ENCODE measurements at regions not wholly inside any gene's neighbourhood (a gene's known extent, or its start where the extent isn't known, plus 50 kb on each side); places are given as distances from the start of the nearest gene placed in this dataset.

GRCh38 chr2:176979981-176980710, 232.4 kb upstream of the HNRNPA3 start:
- H3K4me3 ChIP-seq (ENCODE audit: low read length) = no peak overlapping the region
- Mint-ChIP-seq H3K4me3 (no peak overlapping the region), H3K27ac (no peak overlapping the region), H3K36me3 (no peaks in the 10 kb centered on the region), H3K4me1 (no peaks in the 10 kb centered on the region), H3K9me3 (no peaks in the 10 kb centered on the region), H3K27me3 (ENCODE audit: low read depth in 2 of 2) (peaks cover 13 to 23% of the 10 kb centered on the region in 2 donors)
- H3K27me3 ChIP-seq (ENCODE audit: control insufficient read depth, insufficient read depth, low read length) = no peaks in the 10 kb centered on the region
- 9% methylated on average over 1 of the region's 2 CpGs for WGBS (ENCODE audit: insufficient coverage)
- H3K36me3 ChIP-seq (ENCODE audit: control insufficient read depth, insufficient read depth, low read length) = no peaks in the 10 kb centered on the region
- no peak for ATAC-seq
- intact Hi-C loops (cut with micrococcal nuclease) = no loop called here
- DNase-seq = no peak
- no peak overlapping the region for H3K27ac ChIP-seq (ENCODE audit: low read length)
- no peaks in the 10 kb centered on the region for H3K4me1 ChIP-seq (ENCODE audit: control insufficient read depth, insufficient read depth, low read length)
- no peak for TF ChIP-seq CTCF (IDR thresholded peaks at IDR 0.05)
- no peaks in the 10 kb centered on the region for H3K9me3 ChIP-seq (ENCODE audit: control insufficient read depth, insufficient read depth, low read length)

- Histone ChIP-seq H3K27me3 (ENCODE audit: control insufficient read depth, insufficient read depth, low read length) (no peaks in the 10 kb centered on the region), H3K4me1 (ENCODE audit: control insufficient read depth, insufficient read depth, low read length) (no peaks in the 10 kb centered on the region), H3K9me3 (ENCODE audit: control insufficient read depth, insufficient read depth, low read length) (no peaks in the 10 kb centered on the region), H3K36me3 (ENCODE audit: control insufficient read depth, insufficient read depth, low read length) (no peaks in the 10 kb centered on the region), H3K27ac (ENCODE audit: low read length) (no peak overlapping the region), H3K4me3 (ENCODE audit: low read length) (no peak overlapping the region)
- H3K36me3 Mint-ChIP-seq = no peaks in the 10 kb centered on the region
- peaks cover 13 to 25% of the 10 kb centered on the region in 2 donors for H3K27me3 Mint-ChIP-seq (ENCODE audit: low read depth in 2 of 2)
- H3K27ac Mint-ChIP-seq = no peak overlapping the region
- H3K4me1 Mint-ChIP-seq = no peaks in the 10 kb centered on the region
- no peaks in the 10 kb centered on the region for H3K9me3 Mint-ChIP-seq
- DNase-seq (no peak), ATAC-seq (no peak)
- WGBS (ENCODE audit: insufficient coverage) = 85% methylated on average over 3 of the region's 4 CpGs
- no peak overlapping the region for H3K4me3 Mint-ChIP-seq
- TF ChIP-seq CTCF (IDR thresholded peaks at IDR 0.05) = no peak
- intact Hi-C loops (cut with micrococcal nuclease) = no loop called here
Measured at GRCh38 chr2:176984987-176985386, 227.6 kb upstream of the HNRNPA3 start.

- Mint-ChIP-seq H3K4me1 (no peaks in the 10 kb centered on the region), H3K27ac (no peak overlapping the region), H3K36me3 (no peaks in the 10 kb centered on the region), H3K4me3 (no peak overlapping the region), H3K27me3 (ENCODE audit: low read depth in 2 of 2) (peaks cover 13 to 25% of the 10 kb centered on the region in 2 donors), H3K9me3 (no peaks in the 10 kb centered on the region)
- intact Hi-C loops (cut with micrococcal nuclease) = no loop called here
- no peaks in the 10 kb centered on the region for H3K36me3 ChIP-seq (ENCODE audit: control insufficient read depth, insufficient read depth, low read length)
- H3K4me1 ChIP-seq (ENCODE audit: control insufficient read depth, insufficient read depth, low read length) = no peaks in the 10 kb centered on the region
- TF ChIP-seq CTCF (IDR thresholded peaks at IDR 0.05) = no peak
- 89% methylated on average over 2 of the region's 2 CpGs for WGBS (ENCODE audit: insufficient coverage)
- no peaks in the 10 kb centered on the region for H3K9me3 ChIP-seq (ENCODE audit: control insufficient read depth, insufficient read depth, low read length)
- DNase-seq (no peak), ATAC-seq (no peak)
- no peaks in the 10 kb centered on the region for H3K27me3 ChIP-seq (ENCODE audit: control insufficient read depth, insufficient read depth, low read length)
- no peak overlapping the region for H3K27ac ChIP-seq (ENCODE audit: low read length)
- H3K4me3 ChIP-seq (ENCODE audit: low read length) = no peak overlapping the region
Measured at GRCh38 chr2:176985871-176986270, 226.7 kb upstream of the HNRNPA3 start.

- Histone ChIP-seq H3K27me3 (ENCODE audit: control insufficient read depth, insufficient read depth, low read length) (no peaks in the 10 kb centered on the region), H3K9me3 (ENCODE audit: control insufficient read depth, insufficient read depth, low read length) (no peaks in the 10 kb centered on the region), H3K27ac (ENCODE audit: low read length) (no peak overlapping the region), H3K36me3 (ENCODE audit: control insufficient read depth, insufficient read depth, low read length) (no peaks in the 10 kb centered on the region), H3K4me1 (ENCODE audit: control insufficient read depth, insufficient read depth, low read length) (no peaks in the 10 kb centered on the region), H3K4me3 (ENCODE audit: low read length) (no peak overlapping the region)
- intact Hi-C loops (cut with micrococcal nuclease) = no loop called here
- Mint-ChIP-seq H3K9me3 (no peaks in the 10 kb centered on the region), H3K27me3 (ENCODE audit: low read depth in 2 of 2) (peaks cover 16 to 24% of the 10 kb centered on the region in 2 donors), H3K4me1 (no peaks in the 10 kb centered on the region), H3K27ac (no peak overlapping the region), H3K4me3 (no peak overlapping the region), H3K36me3 (no peaks in the 10 kb centered on the region)
- no peak for DNase-seq
- TF ChIP-seq CTCF (IDR thresholded peaks at IDR 0.05) = no peak
- WGBS (ENCODE audit: insufficient coverage) = 98% methylated on average over 5 of the region's 5 CpGs
- no peak for ATAC-seq
Measured at GRCh38 chr2:176986487-176986886, 226.1 kb upstream of the HNRNPA3 start.

Data from natural killer cell (primary cell).